ENCODE measurements at regions not wholly inside any gene's neighbourhood (a gene's known extent, or its start where the extent isn't known, plus 50 kb on each side); places are given as distances from the start of the nearest gene placed in this dataset.

DNA sequence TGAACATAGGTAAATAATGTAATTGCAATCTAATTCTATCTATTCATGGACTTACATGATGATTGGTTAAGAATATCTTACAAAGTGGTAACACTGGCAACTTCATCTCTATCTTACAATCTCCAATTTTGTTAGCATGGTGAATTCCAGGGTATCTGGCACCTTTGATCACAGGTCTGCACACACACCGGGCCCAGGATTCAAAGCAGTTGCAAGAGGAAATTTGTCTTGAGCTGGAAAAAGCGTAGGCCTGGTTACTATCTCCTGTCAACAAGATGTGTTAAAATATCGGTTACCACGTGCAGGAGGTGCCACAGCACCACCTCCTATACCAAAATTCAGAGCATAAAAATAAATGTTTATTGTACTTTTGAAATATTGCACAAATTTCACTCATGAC is 2428.4 kb downstream of the PCDH9 start:
- Mint-ChIP-seq H3K9me3 (ENCODE audit: unreplicated experiment) (no peaks in the 10 kb centered on the region), H3K27ac (ENCODE audit: unreplicated experiment) (no peak overlapping the region), H3K27me3 (ENCODE audit: unreplicated experiment) (no peaks in the 10 kb centered on the region), H3K4me1 (ENCODE audit: unreplicated experiment) (no peaks in the 10 kb centered on the region), H3K4me3 (ENCODE audit: unreplicated experiment) (no peak overlapping the region), H3K36me3 (ENCODE audit: unreplicated experiment) (no peaks in the 10 kb centered on the region)
- DNase-seq (ENCODE audit: extremely low spot score, unreplicated experiment): no peak
- no peak for TF ChIP-seq CTCF (IDR thresholded peaks at IDR 0.05)

DNA sequence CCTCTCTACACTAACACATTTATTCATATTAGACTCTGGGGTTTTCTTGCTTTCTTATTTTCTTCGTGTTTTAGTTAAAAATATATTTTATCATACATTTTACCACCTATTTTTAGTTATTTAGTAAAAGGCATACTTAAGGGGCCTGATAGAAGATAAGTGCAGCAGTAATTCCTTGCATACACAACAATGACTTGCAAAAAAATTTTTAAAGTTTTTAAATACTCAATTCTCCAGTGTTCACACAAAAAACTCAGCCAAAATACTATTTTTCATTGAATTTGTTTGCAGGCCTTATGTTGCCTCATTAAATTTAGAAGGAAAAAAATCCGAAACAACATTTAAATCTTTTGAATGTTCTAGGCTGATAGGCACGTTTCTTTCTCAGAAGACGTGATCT is 2431.7 kb downstream of the PCDH9 start:
- no peak for DNase-seq (ENCODE audit: extremely low spot score, unreplicated experiment)
- Mint-ChIP-seq H3K27me3 (ENCODE audit: unreplicated experiment) (no peaks in the 10 kb centered on the region), H3K27ac (ENCODE audit: unreplicated experiment) (no peak overlapping the region), H3K9me3 (ENCODE audit: unreplicated experiment) (no peaks in the 10 kb centered on the region), H3K4me1 (ENCODE audit: unreplicated experiment) (no peaks in the 10 kb centered on the region), H3K36me3 (ENCODE audit: unreplicated experiment) (no peaks in the 10 kb centered on the region), H3K4me3 (ENCODE audit: unreplicated experiment) (no peak overlapping the region)
- no peak for TF ChIP-seq CTCF (IDR thresholded peaks at IDR 0.05)

- no peaks in the 10 kb centered on the region for H3K9me3 Mint-ChIP-seq (ENCODE audit: unreplicated experiment)
- no peaks in the 10 kb centered on the region for H3K36me3 Mint-ChIP-seq (ENCODE audit: unreplicated experiment)
- H3K4me3 Mint-ChIP-seq (ENCODE audit: unreplicated experiment): no peak overlapping the region
- H3K27me3 Mint-ChIP-seq (ENCODE audit: unreplicated experiment): no peaks in the 10 kb centered on the region
- no peaks in the 10 kb centered on the region for H3K4me1 Mint-ChIP-seq (ENCODE audit: unreplicated experiment)
- H3K27ac Mint-ChIP-seq (ENCODE audit: unreplicated experiment): no peak overlapping the region
- no peak for DNase-seq (ENCODE audit: extremely low spot score, unreplicated experiment)
- no peak for TF ChIP-seq CTCF (IDR thresholded peaks at IDR 0.05)
These were observed 2436.5 kb downstream of the PCDH9 start for GRCh38 chr13:64793592-64793991.

DNA sequence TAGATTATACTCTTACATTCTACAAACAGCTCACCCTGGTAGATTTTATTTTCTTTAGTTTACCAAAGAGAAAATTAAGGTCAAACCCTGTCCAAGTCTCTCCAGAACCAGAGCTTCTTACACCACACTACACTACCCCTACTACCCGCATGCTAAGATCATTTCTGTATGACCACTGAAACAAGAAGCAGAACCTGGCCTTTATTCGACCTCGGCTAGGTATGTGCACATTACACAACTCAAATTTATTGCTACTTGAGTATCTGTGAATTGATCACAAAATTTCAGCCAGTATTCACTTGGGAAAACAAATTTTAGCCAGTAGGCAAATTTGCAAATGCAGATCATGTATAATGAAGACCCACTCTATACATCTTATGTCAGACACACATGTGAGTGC is 2437.0 kb downstream of the PCDH9 start:
- Mint-ChIP-seq H3K27ac (ENCODE audit: unreplicated experiment) (no peak overlapping the region), H3K4me1 (ENCODE audit: unreplicated experiment) (no peaks in the 10 kb centered on the region), H3K4me3 (ENCODE audit: unreplicated experiment) (no peak overlapping the region), H3K27me3 (ENCODE audit: unreplicated experiment) (no peaks in the 10 kb centered on the region), H3K9me3 (ENCODE audit: unreplicated experiment) (no peaks in the 10 kb centered on the region), H3K36me3 (ENCODE audit: unreplicated experiment) (no peaks in the 10 kb centered on the region)
- no peak for TF ChIP-seq CTCF (IDR thresholded peaks at IDR 0.05)
- no peak for DNase-seq (ENCODE audit: extremely low spot score, unreplicated experiment)

GRCh38 chr13:64791373-64791772 is 2438.8 kb downstream of the PCDH9 start:
- H3K9me3 Mint-ChIP-seq (ENCODE audit: unreplicated experiment): no peaks in the 10 kb centered on the region
- no peak overlapping the region for H3K4me3 Mint-ChIP-seq (ENCODE audit: unreplicated experiment)
- no peak for DNase-seq (ENCODE audit: extremely low spot score, unreplicated experiment)
- no peaks in the 10 kb centered on the region for H3K4me1 Mint-ChIP-seq (ENCODE audit: unreplicated experiment)
- no peak for TF ChIP-seq CTCF (IDR thresholded peaks at IDR 0.05)
- H3K27ac Mint-ChIP-seq (ENCODE audit: unreplicated experiment): no peak overlapping the region
- H3K36me3 Mint-ChIP-seq (ENCODE audit: unreplicated experiment): no peaks in the 10 kb centered on the region
- no peaks in the 10 kb centered on the region for H3K27me3 Mint-ChIP-seq (ENCODE audit: unreplicated experiment)
